ENCODE measurements at regions not wholly inside any gene's neighbourhood (a gene's known extent, or its start where the extent isn't known, plus 50 kb on each side); places are given as distances from the start of the nearest gene placed in this dataset.

DNA sequence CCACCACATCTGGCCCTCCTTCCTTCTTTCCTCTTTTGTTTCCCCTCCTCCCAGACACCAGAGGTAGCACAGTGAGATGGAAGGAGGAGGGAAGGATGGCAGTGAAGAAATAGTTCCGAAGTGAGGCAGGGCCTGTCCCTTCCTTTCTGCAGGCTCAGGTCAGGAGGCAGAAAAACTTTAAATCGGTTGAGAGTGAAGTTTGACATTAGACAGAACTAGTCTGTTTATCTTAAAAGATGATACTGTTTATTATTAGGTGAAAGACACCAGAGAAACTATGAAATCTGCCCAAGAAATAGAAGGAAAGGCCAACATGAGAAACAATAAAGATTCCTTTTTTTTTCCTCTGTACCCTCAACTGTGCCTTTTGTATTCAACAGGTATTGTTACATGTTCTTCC, 670.3 kb downstream of the UTRN start:
- Mint-ChIP-seq H3K27ac (no peak overlapping the region), H3K9me3 (peaks cover 11% of the 10 kb centered on the region), H3K4me3 (no peak overlapping the region), H3K4me1 (peaks cover 47% of the 10 kb centered on the region), H3K36me3 (peaks cover 8% of the 10 kb centered on the region), H3K27me3 (ENCODE audit: low read depth) (peaks cover 5% of the 10 kb centered on the region; the same call in 1 of the 2 replicates)
- TF ChIP-seq, protein P1, sequence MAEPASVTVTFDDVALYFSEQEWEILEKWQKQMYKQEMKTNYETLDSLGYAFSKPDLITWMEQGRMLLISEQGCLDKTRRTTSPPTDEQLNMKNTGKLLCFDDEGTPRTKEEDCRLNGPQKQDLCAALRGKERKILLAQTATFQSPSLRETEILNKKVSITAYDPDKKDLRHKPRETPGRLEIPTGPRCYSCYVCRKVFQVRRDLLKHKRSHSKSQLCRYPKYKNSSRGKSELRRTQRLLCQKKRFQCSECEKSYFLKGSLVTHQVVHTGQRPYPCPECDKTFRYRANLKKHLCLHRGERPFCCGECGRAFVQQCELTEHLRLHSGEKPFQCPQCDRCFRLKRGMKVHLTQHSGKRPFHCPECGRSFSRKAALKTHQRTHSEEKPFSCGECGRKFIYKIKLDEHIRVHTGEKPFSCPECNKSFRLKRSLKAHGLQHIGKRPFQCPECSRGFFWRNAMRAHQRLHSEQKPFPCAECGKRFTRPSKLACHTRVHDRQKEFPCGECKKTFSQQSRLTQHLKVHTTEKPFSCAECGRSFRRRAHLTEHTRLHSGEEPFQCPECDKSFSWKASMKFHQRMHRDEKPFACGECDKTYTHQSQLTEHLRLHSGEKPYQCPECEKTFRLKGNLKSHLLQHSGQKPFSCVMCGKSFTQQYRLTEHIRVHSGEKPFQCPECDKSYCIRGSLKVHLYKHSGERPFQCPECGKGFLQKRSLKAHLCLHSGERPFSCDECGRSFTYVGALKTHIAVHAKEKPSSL (CRISPR knock-in tag; conservative IDR thresholded peaks at IDR 0.05): no peak
- TF ChIP-seq ZNF671 (CRISPR knock-in tag; IDR thresholded peaks at IDR 0.05): no peak
- no peak for TF ChIP-seq NR3C1 (CRISPR knock-in tag; conservative IDR thresholded peaks at IDR 0.05; ENCODE audit: low read depth)
- no peak for TF ChIP-seq JUN (CRISPR knock-in tag; IDR thresholded peaks at IDR 0.05)
- TF ChIP-seq, protein P2, sequence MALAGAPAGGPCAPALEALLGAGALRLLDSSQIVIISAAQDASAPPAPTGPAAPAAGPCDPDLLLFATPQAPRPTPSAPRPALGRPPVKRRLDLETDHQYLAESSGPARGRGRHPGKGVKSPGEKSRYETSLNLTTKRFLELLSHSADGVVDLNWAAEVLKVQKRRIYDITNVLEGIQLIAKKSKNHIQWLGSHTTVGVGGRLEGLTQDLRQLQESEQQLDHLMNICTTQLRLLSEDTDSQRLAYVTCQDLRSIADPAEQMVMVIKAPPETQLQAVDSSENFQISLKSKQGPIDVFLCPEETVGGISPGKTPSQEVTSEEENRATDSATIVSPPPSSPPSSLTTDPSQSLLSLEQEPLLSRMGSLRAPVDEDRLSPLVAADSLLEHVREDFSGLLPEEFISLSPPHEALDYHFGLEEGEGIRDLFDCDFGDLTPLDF (CRISPR knock-in tag; IDR thresholded peaks at IDR 0.05): no peak
- TF ChIP-seq, protein P3, sequence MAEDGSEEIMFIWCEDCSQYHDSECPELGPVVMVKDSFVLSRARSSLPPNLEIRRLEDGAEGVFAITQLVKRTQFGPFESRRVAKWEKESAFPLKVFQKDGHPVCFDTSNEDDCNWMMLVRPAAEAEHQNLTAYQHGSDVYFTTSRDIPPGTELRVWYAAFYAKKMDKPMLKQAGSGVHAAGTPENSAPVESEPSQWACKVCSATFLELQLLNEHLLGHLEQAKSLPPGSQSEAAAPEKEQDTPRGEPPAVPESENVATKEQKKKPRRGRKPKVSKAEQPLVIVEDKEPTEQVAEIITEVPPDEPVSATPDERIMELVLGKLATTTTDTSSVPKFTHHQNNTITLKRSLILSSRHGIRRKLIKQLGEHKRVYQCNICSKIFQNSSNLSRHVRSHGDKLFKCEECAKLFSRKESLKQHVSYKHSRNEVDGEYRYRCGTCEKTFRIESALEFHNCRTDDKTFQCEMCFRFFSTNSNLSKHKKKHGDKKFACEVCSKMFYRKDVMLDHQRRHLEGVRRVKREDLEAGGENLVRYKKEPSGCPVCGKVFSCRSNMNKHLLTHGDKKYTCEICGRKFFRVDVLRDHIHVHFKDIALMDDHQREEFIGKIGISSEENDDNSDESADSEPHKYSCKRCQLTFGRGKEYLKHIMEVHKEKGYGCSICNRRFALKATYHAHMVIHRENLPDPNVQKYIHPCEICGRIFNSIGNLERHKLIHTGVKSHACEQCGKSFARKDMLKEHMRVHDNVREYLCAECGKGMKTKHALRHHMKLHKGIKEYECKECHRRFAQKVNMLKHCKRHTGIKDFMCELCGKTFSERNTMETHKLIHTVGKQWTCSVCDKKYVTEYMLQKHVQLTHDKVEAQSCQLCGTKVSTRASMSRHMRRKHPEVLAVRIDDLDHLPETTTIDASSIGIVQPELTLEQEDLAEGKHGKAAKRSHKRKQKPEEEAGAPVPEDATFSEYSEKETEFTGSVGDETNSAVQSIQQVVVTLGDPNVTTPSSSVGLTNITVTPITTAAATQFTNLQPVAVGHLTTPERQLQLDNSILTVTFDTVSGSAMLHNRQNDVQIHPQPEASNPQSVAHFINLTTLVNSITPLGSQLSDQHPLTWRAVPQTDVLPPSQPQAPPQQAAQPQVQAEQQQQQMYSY (CRISPR knock-in tag; IDR thresholded peaks at IDR 0.05): no peak
- TF ChIP-seq, protein P4, sequence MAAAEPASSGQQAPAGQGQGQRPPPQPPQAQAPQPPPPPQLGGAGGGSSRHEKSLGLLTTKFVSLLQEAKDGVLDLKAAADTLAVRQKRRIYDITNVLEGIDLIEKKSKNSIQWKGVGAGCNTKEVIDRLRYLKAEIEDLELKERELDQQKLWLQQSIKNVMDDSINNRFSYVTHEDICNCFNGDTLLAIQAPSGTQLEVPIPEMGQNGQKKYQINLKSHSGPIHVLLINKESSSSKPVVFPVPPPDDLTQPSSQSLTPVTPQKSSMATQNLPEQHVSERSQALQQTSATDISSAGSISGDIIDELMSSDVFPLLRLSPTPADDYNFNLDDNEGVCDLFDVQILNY (CRISPR knock-in tag; IDR thresholded peaks at IDR 0.05): no peak
- TF ChIP-seq, protein P5, sequence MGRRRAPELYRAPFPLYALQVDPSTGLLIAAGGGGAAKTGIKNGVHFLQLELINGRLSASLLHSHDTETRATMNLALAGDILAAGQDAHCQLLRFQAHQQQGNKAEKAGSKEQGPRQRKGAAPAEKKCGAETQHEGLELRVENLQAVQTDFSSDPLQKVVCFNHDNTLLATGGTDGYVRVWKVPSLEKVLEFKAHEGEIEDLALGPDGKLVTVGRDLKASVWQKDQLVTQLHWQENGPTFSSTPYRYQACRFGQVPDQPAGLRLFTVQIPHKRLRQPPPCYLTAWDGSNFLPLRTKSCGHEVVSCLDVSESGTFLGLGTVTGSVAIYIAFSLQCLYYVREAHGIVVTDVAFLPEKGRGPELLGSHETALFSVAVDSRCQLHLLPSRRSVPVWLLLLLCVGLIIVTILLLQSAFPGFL (CRISPR knock-in tag; IDR thresholded peaks at IDR 0.05; ENCODE audit: borderline replicate concordance): no peak
- no peak for TF ChIP-seq ZNF138 (CRISPR knock-in tag; conservative IDR thresholded peaks at IDR 0.05)
- TF ChIP-seq, protein P6, sequence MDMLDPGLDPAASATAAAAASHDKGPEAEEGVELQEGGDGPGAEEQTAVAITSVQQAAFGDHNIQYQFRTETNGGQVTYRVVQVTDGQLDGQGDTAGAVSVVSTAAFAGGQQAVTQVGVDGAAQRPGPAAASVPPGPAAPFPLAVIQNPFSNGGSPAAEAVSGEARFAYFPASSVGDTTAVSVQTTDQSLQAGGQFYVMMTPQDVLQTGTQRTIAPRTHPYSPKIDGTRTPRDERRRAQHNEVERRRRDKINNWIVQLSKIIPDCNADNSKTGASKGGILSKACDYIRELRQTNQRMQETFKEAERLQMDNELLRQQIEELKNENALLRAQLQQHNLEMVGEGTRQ (CRISPR knock-in tag; IDR thresholded peaks at IDR 0.05): no peak
- TF ChIP-seq ZNF121 (CRISPR knock-in tag; IDR thresholded peaks at IDR 0.05): no peak
- TF ChIP-seq NFATC4 (CRISPR knock-in tag; IDR thresholded peaks at IDR 0.05): no peak
- TF ChIP-seq, protein P7, sequence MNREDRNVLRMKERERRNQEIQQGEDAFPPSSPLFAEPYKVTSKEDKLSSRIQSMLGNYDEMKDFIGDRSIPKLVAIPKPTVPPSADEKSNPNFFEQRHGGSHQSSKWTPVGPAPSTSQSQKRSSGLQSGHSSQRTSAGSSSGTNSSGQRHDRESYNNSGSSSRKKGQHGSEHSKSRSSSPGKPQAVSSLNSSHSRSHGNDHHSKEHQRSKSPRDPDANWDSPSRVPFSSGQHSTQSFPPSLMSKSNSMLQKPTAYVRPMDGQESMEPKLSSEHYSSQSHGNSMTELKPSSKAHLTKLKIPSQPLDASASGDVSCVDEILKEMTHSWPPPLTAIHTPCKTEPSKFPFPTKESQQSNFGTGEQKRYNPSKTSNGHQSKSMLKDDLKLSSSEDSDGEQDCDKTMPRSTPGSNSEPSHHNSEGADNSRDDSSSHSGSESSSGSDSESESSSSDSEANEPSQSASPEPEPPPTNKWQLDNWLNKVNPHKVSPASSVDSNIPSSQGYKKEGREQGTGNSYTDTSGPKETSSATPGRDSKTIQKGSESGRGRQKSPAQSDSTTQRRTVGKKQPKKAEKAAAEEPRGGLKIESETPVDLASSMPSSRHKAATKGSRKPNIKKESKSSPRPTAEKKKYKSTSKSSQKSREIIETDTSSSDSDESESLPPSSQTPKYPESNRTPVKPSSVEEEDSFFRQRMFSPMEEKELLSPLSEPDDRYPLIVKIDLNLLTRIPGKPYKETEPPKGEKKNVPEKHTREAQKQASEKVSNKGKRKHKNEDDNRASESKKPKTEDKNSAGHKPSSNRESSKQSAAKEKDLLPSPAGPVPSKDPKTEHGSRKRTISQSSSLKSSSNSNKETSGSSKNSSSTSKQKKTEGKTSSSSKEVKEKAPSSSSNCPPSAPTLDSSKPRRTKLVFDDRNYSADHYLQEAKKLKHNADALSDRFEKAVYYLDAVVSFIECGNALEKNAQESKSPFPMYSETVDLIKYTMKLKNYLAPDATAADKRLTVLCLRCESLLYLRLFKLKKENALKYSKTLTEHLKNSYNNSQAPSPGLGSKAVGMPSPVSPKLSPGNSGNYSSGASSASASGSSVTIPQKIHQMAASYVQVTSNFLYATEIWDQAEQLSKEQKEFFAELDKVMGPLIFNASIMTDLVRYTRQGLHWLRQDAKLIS (CRISPR knock-in tag; IDR thresholded peaks at IDR 0.05; ENCODE audit: borderline replicate concordance): no peak
- TF ChIP-seq, protein P8, sequence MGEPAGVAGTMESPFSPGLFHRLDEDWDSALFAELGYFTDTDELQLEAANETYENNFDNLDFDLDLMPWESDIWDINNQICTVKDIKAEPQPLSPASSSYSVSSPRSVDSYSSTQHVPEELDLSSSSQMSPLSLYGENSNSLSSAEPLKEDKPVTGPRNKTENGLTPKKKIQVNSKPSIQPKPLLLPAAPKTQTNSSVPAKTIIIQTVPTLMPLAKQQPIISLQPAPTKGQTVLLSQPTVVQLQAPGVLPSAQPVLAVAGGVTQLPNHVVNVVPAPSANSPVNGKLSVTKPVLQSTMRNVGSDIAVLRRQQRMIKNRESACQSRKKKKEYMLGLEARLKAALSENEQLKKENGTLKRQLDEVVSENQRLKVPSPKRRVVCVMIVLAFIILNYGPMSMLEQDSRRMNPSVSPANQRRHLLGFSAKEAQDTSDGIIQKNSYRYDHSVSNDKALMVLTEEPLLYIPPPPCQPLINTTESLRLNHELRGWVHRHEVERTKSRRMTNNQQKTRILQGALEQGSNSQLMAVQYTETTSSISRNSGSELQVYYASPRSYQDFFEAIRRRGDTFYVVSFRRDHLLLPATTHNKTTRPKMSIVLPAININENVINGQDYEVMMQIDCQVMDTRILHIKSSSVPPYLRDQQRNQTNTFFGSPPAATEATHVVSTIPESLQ (CRISPR knock-in tag; IDR thresholded peaks at IDR 0.05): no peak
- TF ChIP-seq SMAD3 (CRISPR knock-in tag; IDR thresholded peaks at IDR 0.05; ENCODE audit: borderline replicate concordance): no peak
- TF ChIP-seq, protein P9, sequence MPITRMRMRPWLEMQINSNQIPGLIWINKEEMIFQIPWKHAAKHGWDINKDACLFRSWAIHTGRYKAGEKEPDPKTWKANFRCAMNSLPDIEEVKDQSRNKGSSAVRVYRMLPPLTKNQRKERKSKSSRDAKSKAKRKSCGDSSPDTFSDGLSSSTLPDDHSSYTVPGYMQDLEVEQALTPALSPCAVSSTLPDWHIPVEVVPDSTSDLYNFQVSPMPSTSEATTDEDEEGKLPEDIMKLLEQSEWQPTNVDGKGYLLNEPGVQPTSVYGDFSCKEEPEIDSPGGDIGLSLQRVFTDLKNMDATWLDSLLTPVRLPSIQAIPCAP (CRISPR knock-in tag; IDR thresholded peaks at IDR 0.05): no peak
- no peak for TF ChIP-seq TP53 (CRISPR knock-in tag; IDR thresholded peaks at IDR 0.05)
- TF ChIP-seq ZNF219 (CRISPR knock-in tag; IDR thresholded peaks at IDR 0.05; ENCODE audit: borderline replicate concordance): no peak
- ATAC-seq (no peak), DNase-seq (ENCODE audit: low spot score) (no peak)
- POLR2A ChIA-PET: no interaction called here
- CTCF ChIA-PET: no interaction called here

Measured in WTC11 (cell line).